CD8-positive, alpha-beta memory T cell (primary cell): ENCODE measurements at regions not wholly inside any gene's neighbourhood (a gene's known extent, or its start where the extent isn't known, plus 50 kb on each side); places are given as distances from the start of the nearest gene placed in this dataset.
"Not testable (repeated sequence)": the region's sequence is repeated elsewhere in the genome, so short reads cannot be mapped to it uniquely, and the experiment has no call there.

Experiments used
- CTCF ChIA-PET: fragments of 350-600 bp; sonication (Branson Sonifier 250); formaldehyde crosslinking; loops from one replicate; lab custom pipeline; 2021; ENCODE audit warnings: antibody characterized with exemption; lab: Charles Lee
- POLR2A ChIA-PET: fragments of 350-600 bp; sonication (Branson Sonifier 250); formaldehyde crosslinking; loops from one replicate; lab custom pipeline; 2021; ENCODE audit warnings: antibody characterized with exemption; lab: Charles Lee
- DNase-seq, 5 donors: peaks; one replicate each; pipeline versions ENCODE4 v3.0.0 to v3.0.0-alpha.2; 2020 to 2022; ENCODE audit warnings: mixed read lengths in 1 of 5
- H3K27ac ChIP-seq: one replicate; pipeline ENCODE4 v1.7.0; 2013; ENCODE audit warnings: low read depth, mild to moderate bottlenecking, low read length, moderate library complexity
- H3K27me3 ChIP-seq: 2 replicates; pipeline ENCODE4 v1.7.0; 2013; ENCODE audit warnings: low read length, mild to moderate bottlenecking; ENCODE audit not compliant: insufficient read depth, poor library complexity, severe bottlenecking
- H3K36me3 ChIP-seq: 2 replicates; pipeline ENCODE4 v1.7.0; 2013; ENCODE audit warnings: mild to moderate bottlenecking, low read length, moderate library complexity; ENCODE audit not compliant: insufficient read depth
- H3K4me1 ChIP-seq: 2 replicates; pipeline ENCODE4 v1.7.0; 2013; ENCODE audit warnings: mild to moderate bottlenecking, low read length, moderate library complexity; ENCODE audit not compliant: insufficient read depth
- H3K4me3 ChIP-seq: 2 replicates; pipeline ENCODE4 v1.7.0; 2013; ENCODE audit warnings: mild to moderate bottlenecking, low read length
- H3K9me3 ChIP-seq: 2 replicates; pipeline ENCODE4 v1.7.0; 2013; ENCODE audit warnings: mild to moderate bottlenecking, low read length
- H3K27ac Mint-ChIP-seq, 8 donors: one replicate each; pipeline ENCODE4 v1.8.0; 2020 to 2021; ENCODE audit warnings: mixed read lengths in 8 of 8, mild to moderate bottlenecking in 6 of 8, inconsistent platforms in 3 of 8, moderate library complexity in 3 of 8
- H3K27me3 Mint-ChIP-seq, 2 donors: one replicate each; pipeline ENCODE4 v1.8.0; 2020 to 2021; ENCODE audit warnings: mixed read lengths in 2 of 2, mild to moderate bottlenecking in 1 of 2, moderate library complexity in 1 of 2
- H3K36me3 Mint-ChIP-seq, 3 donors: one replicate each; pipeline ENCODE4 v1.8.0; 2020 to 2021; ENCODE audit warnings: mixed read lengths in 3 of 3, inconsistent platforms in 1 of 3, mild to moderate bottlenecking in 1 of 3
- H3K4me1 Mint-ChIP-seq, 3 donors: one replicate each; pipeline ENCODE4 v1.8.0; 2020 to 2021; ENCODE audit warnings: mixed read lengths in 3 of 3, inconsistent platforms in 1 of 3, mild to moderate bottlenecking in 1 of 3
- H3K4me3 Mint-ChIP-seq, 7 donors: one replicate each; pipeline ENCODE4 v1.8.0; 2020 to 2021; ENCODE audit warnings: mixed read lengths in 7 of 7, mild to moderate bottlenecking in 6 of 7, moderate library complexity in 4 of 7, inconsistent platforms in 2 of 7
- H3K9me3 Mint-ChIP-seq, 5 donors: one replicate each; pipeline ENCODE4 v1.8.0; 2020 to 2022; ENCODE audit warnings: mixed read lengths in 5 of 5, mild to moderate bottlenecking in 3 of 5, moderate library complexity in 2 of 5, inconsistent platforms in 1 of 5

GRCh38 chr21:27916326-27916725 lies 949.4 kb upstream of the ADAMTS5 start:
- H3K36me3 ChIP-seq, POLR2A ChIA-PET, H3K4me1 Mint-ChIP-seq, H3K27ac Mint-ChIP-seq, H3K27me3 ChIP-seq, H3K4me3 ChIP-seq, H3K27ac ChIP-seq, H3K4me3 Mint-ChIP-seq, CTCF ChIA-PET, H3K36me3 Mint-ChIP-seq, H3K4me1 ChIP-seq, H3K27me3 Mint-ChIP-seq, H3K9me3 ChIP-seq, DNase-seq: not testable (repeated sequence)
- peaks cover 2 to 12% (median 6%) of the 10 kb centered on the region in 5 donors for H3K9me3 Mint-ChIP-seq

GRCh38 chr21:27912133-27912532 lies 945.2 kb upstream of the ADAMTS5 start:
- H3K36me3 Mint-ChIP-seq, H3K27me3 Mint-ChIP-seq, H3K4me3 ChIP-seq, H3K9me3 ChIP-seq, H3K27ac Mint-ChIP-seq, H3K4me3 Mint-ChIP-seq, H3K27me3 ChIP-seq, DNase-seq, POLR2A ChIA-PET, H3K4me1 Mint-ChIP-seq, H3K4me1 ChIP-seq, H3K27ac ChIP-seq, CTCF ChIA-PET, H3K36me3 ChIP-seq: not testable (repeated sequence)
- H3K9me3 Mint-ChIP-seq: peaks cover 0 to 22% (median 4%) of the 10 kb centered on the region in 5 donors

DNA sequence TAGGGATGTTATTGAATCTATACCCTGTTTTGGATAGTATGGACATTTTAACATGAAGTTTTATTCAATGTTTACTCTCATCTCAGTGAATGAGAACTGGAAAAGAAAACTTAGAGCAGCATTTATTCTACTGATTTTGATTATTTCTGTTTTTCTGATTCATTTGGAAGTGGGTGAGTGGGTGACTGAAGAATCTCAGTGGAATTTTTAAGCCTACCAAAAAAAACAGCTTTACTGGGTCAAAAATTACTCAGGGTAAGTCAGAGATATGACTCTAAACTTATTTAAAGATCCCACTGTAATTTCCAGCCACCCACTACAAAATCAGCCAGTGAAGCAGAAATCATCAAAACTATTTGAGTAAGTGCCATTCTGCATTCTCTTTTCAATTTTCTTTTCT lies 942.6 kb upstream of the ADAMTS5 start:
- H3K27ac Mint-ChIP-seq, H3K27me3 Mint-ChIP-seq, H3K36me3 Mint-ChIP-seq, CTCF ChIA-PET, H3K4me1 ChIP-seq, DNase-seq, POLR2A ChIA-PET, H3K4me3 Mint-ChIP-seq, H3K36me3 ChIP-seq, H3K27ac ChIP-seq, H3K4me1 Mint-ChIP-seq, H3K27me3 ChIP-seq, H3K4me3 ChIP-seq, H3K9me3 ChIP-seq: not testable (repeated sequence)
- H3K9me3 Mint-ChIP-seq: peaks cover 0 to 16% (median 2%) of the 10 kb centered on the region in 5 donors

- H3K27me3 Mint-ChIP-seq, H3K27ac Mint-ChIP-seq, CTCF ChIA-PET: not testable (repeated sequence)
Measured at GRCh38 chr21:27908816-27909215, 941.9 kb upstream of the ADAMTS5 start.

DNA sequence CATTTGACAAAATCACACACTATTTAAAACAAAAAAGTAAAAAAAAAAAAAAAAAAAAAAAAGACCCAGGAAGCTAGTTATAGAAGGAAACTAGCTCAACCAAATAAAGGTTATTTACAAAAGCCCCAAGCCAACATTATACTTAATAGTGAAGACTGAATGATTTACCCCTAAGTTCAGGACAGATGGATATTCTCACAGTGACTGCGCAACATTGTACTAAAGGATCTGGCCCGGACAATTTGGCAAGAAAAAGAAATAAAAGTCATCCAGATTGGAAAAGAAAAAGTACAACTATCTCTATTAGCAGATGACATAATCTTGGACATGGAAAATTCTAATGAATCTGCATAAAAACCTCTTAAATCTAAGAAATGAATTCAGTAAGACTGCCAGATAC lies 936.0 kb upstream of the ADAMTS5 start:
- H3K27me3 Mint-ChIP-seq, POLR2A ChIA-PET, H3K9me3 ChIP-seq, H3K4me1 ChIP-seq, H3K4me3 ChIP-seq, H3K27me3 ChIP-seq, H3K36me3 ChIP-seq, H3K4me1 Mint-ChIP-seq, CTCF ChIA-PET, H3K27ac ChIP-seq, H3K27ac Mint-ChIP-seq, H3K36me3 Mint-ChIP-seq, DNase-seq, H3K4me3 Mint-ChIP-seq: not testable (repeated sequence)
- peaks cover 0 to 14% (median 4%) of the 10 kb centered on the region in 5 donors for H3K9me3 Mint-ChIP-seq

More at GRCh38 chr21:27908816-27909215, 941.9 kb upstream of the ADAMTS5 start:
- H3K27me3 ChIP-seq, H3K4me3 ChIP-seq, POLR2A ChIA-PET, DNase-seq, H3K36me3 ChIP-seq, H3K4me1 Mint-ChIP-seq, H3K9me3 ChIP-seq, H3K4me3 Mint-ChIP-seq, H3K36me3 Mint-ChIP-seq, H3K27ac ChIP-seq, H3K4me1 ChIP-seq: not testable (repeated sequence)
- peaks cover 0 to 18% (median 2%) of the 10 kb centered on the region in 5 donors for H3K9me3 Mint-ChIP-seq

GRCh38 chr21:27893619-27894018 lies 926.7 kb upstream of the ADAMTS5 start:
- CTCF ChIA-PET, H3K27ac ChIP-seq, H3K9me3 ChIP-seq, DNase-seq, H3K4me1 ChIP-seq, H3K9me3 Mint-ChIP-seq, H3K27me3 ChIP-seq, H3K4me3 Mint-ChIP-seq, H3K36me3 ChIP-seq, H3K36me3 Mint-ChIP-seq, H3K27me3 Mint-ChIP-seq, H3K4me3 ChIP-seq, H3K4me1 Mint-ChIP-seq, POLR2A ChIA-PET, H3K27ac Mint-ChIP-seq: not testable (repeated sequence)

DNA sequence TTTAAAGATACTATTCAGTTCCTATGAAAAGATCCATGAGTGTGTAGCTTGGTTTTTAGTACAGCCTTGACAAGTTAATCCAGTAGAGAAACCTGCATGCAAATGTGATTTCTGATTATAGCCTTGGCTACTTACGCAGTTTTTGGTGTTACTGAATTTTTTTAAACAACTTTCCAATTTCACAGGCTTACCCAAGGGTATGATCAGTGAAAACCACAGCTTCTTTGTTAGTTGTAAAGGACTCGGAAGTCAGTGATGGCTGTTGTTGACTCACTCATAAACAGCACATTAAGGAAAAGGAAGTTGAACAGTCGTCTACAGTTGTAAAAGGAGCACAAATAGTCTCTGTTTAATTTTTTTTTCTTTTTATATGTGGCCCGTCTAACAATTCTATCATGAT lies 924.6 kb upstream of the ADAMTS5 start:
- H3K27ac Mint-ChIP-seq, H3K4me3 Mint-ChIP-seq, H3K27me3 ChIP-seq, POLR2A ChIA-PET, H3K36me3 ChIP-seq, H3K4me1 Mint-ChIP-seq, H3K36me3 Mint-ChIP-seq, H3K9me3 ChIP-seq, H3K4me3 ChIP-seq, H3K27me3 Mint-ChIP-seq, DNase-seq, H3K4me1 ChIP-seq, H3K27ac ChIP-seq, CTCF ChIA-PET, H3K9me3 Mint-ChIP-seq: not testable (repeated sequence)

- H3K9me3 ChIP-seq, H3K27ac ChIP-seq, H3K4me1 Mint-ChIP-seq, POLR2A ChIA-PET, DNase-seq, H3K4me1 ChIP-seq, H3K27me3 Mint-ChIP-seq, H3K36me3 ChIP-seq, H3K4me3 ChIP-seq, H3K27me3 ChIP-seq, H3K36me3 Mint-ChIP-seq, H3K27ac Mint-ChIP-seq, CTCF ChIA-PET, H3K4me3 Mint-ChIP-seq: not testable (repeated sequence)
- H3K9me3 Mint-ChIP-seq: peaks cover 0 to 12% (median 0%) of the 10 kb centered on the region in 5 donors
Measured at GRCh38 chr21:27887808-27888455, 921.0 kb upstream of the ADAMTS5 start.

- Histone ChIP-seq H3K4me1 (no peaks in the 10 kb centered on the region), H3K9me3 (no peaks in the 10 kb centered on the region), H3K27ac (no peak overlapping the region), H3K4me3 (no peak overlapping the region), H3K36me3 (no peaks in the 10 kb centered on the region), H3K27me3 (no peaks in the 10 kb centered on the region)
- Mint-ChIP-seq H3K4me3 (no peak overlapping the region), H3K9me3 (peaks cover 0 to 12% (median 0%) of the 10 kb centered on the region in 5 donors), H3K4me1 (no peaks in the 10 kb centered on the region), H3K36me3 (peaks cover 0 to 2% (median 0%) of the 10 kb centered on the region in 3 donors), H3K27ac (no peak overlapping the region), H3K27me3 (no peaks in the 10 kb centered on the region)
- POLR2A ChIA-PET: no interaction called here
- CTCF ChIA-PET: no interaction called here
- DNase-seq: no peak
Measured at GRCh38 chr21:27885296-27885711, 918.4 kb upstream of the ADAMTS5 start.
